HG02571 (cell line): ENCODE measurements at regions not wholly inside any gene's neighbourhood (a gene's known extent, or its start where the extent isn't known, plus 50 kb on each side); places are given as distances from the start of the nearest gene placed in this dataset.
"Not testable (repeated sequence)": the region's sequence is repeated elsewhere in the genome, so short reads cannot be mapped to it uniquely, and the experiment has no call there.

Experiments
- ATAC-seq: cut with Tn5 transposase; IDR thresholded peaks from one replicate; pipeline ENCODE4 v1.9.1; 2021; ENCODE audit warnings: mild to moderate bottlenecking, moderate library complexity; ENCODE audit not compliant: unreplicated experiment

GRCh38 chr13:46498650-46499049 lies 54.3 kb upstream of the LRCH1 start:
- no peak for ATAC-seq

- no peak for ATAC-seq
Measured at GRCh38 chr13:46496086-46496485, 56.9 kb upstream of the LRCH1 start.

- ATAC-seq = no peak
Measured at GRCh38 chr13:46495651-46496050, 57.3 kb upstream of the LRCH1 start.

GRCh38 chr13:46495066-46495465 lies 57.9 kb upstream of the LRCH1 start:
- no peak for ATAC-seq

GRCh38 chr13:46492946-46493345 lies 60.0 kb upstream of the LRCH1 start:
- no peak for ATAC-seq

- ATAC-seq = no peak
Measured at GRCh38 chr13:46491641-46492040, 61.3 kb upstream of the LRCH1 start.

- not testable (repeated sequence) for ATAC-seq
Measured at GRCh38 chr13:46490713-46491112, 62.3 kb upstream of the LRCH1 start.

GRCh38 chr13:46490129-46490528 lies 62.8 kb upstream of the LRCH1 start:
- ATAC-seq = no peak

GRCh38 chr13:46489586-46490023 lies 63.4 kb upstream of the LRCH1 start:
- no peak for ATAC-seq

- no peak for ATAC-seq
Measured at GRCh38 chr13:46487748-46488147, 65.2 kb upstream of the LRCH1 start.

GRCh38 chr13:46486270-46486669 lies 66.7 kb upstream of the LRCH1 start:
- ATAC-seq = no peak

GRCh38 chr13:46484561-46484960 lies 68.4 kb upstream of the LRCH1 start:
- ATAC-seq = no peak

- no peak for ATAC-seq
Measured at GRCh38 chr13:46481166-46481565, 71.8 kb upstream of the LRCH1 start.

- no peak for ATAC-seq
Measured at GRCh38 chr13:46480131-46480530, 72.8 kb upstream of the LRCH1 start.

GRCh38 chr13:46479691-46480090 lies 73.3 kb upstream of the LRCH1 start:
- ATAC-seq = no peak

GRCh38 chr13:46479283-46479682 lies 73.7 kb upstream of the LRCH1 start:
- ATAC-seq = no peak

GRCh38 chr13:46478651-46479050 lies 74.3 kb upstream of the LRCH1 start:
- no peak for ATAC-seq

- ATAC-seq = no peak
Measured at GRCh38 chr13:46476174-46476573, 76.8 kb upstream of the LRCH1 start.

GRCh38 chr13:46475541-46475991 lies 77.4 kb upstream of the LRCH1 start:
- ATAC-seq = no peak

GRCh38 chr13:46473806-46474205 lies 79.2 kb upstream of the LRCH1 start:
- ATAC-seq = no peak

GRCh38 chr13:46472384-46472783 lies 80.6 kb upstream of the LRCH1 start:
- ATAC-seq = no peak

- ATAC-seq = not testable (repeated sequence)
Measured at GRCh38 chr13:46469699-46470098, 82.6 kb upstream of the RUBCNL start.

- ATAC-seq = no peak
Measured at GRCh38 chr13:46468570-46469463, 81.8 kb upstream of the RUBCNL start.
